ENCODE measurements at regions not wholly inside any gene's neighbourhood (a gene's known extent, or its start where the extent isn't known, plus 50 kb on each side); places are given as distances from the start of the nearest gene placed in this dataset.

- Mint-ChIP-seq H3K36me3 (ENCODE audit: low read depth) (no peaks in the 10 kb centered on the region), H3K9me3 (no peaks in the 10 kb centered on the region), H3K4me3 (no peak overlapping the region), H3K27me3 (ENCODE audit: insufficient read depth) (peaks cover 6% of the 10 kb centered on the region; the same call in 1 of the 2 replicates), H3K4me1 (ENCODE audit: low read depth) (no peaks in the 10 kb centered on the region), H3K27ac (no peak overlapping the region)
- no peak for TF ChIP-seq CTCF (IDR thresholded peaks at IDR 0.05)
- no peak for DNase-seq
Observed at GRCh38 chr2:223437788-223438187, 164.4 kb downstream of the SCG2 start.

- Mint-ChIP-seq H3K27ac (no peak overlapping the region), H3K4me1 (ENCODE audit: low read depth) (no peaks in the 10 kb centered on the region), H3K4me3 (no peak overlapping the region), H3K27me3 (ENCODE audit: insufficient read depth) (peaks cover 6% of the 10 kb centered on the region; the same call in 1 of the 2 replicates), H3K9me3 (no peaks in the 10 kb centered on the region), H3K36me3 (ENCODE audit: low read depth) (no peaks in the 10 kb centered on the region)
- DNase-seq, result no peak
- no peak for TF ChIP-seq CTCF (IDR thresholded peaks at IDR 0.05)
Observed at GRCh38 chr2:223439184-223439583, 163.0 kb downstream of the SCG2 start.

GRCh38 chr2:223439786-223440185 is 162.4 kb downstream of the SCG2 start:
- H3K36me3 Mint-ChIP-seq (ENCODE audit: low read depth), result no peaks in the 10 kb centered on the region
- H3K4me3 Mint-ChIP-seq, result no peak overlapping the region
- TF ChIP-seq CTCF (IDR thresholded peaks at IDR 0.05), result no peak

GRCh38 chr2:223442847-223443246 is 159.3 kb downstream of the SCG2 start:
- peaks cover 6% of the 10 kb centered on the region for H3K27me3 Mint-ChIP-seq (ENCODE audit: insufficient read depth)
- no peaks in the 10 kb centered on the region for H3K9me3 Mint-ChIP-seq
- no peak overlapping the region for H3K4me3 Mint-ChIP-seq
- H3K27ac Mint-ChIP-seq, result no peak overlapping the region
- H3K36me3 Mint-ChIP-seq (ENCODE audit: low read depth), result no peaks in the 10 kb centered on the region
- TF ChIP-seq CTCF (IDR thresholded peaks at IDR 0.05), result no peak
- DNase-seq, result no peak
- H3K4me1 Mint-ChIP-seq (ENCODE audit: low read depth), result no peaks in the 10 kb centered on the region

More at GRCh38 chr2:223439786-223440185, 162.4 kb downstream of the SCG2 start:
- H3K27ac Mint-ChIP-seq, result no peak overlapping the region
- H3K9me3 Mint-ChIP-seq, result no peaks in the 10 kb centered on the region
- no peak for DNase-seq
- no peaks in the 10 kb centered on the region for H3K4me1 Mint-ChIP-seq (ENCODE audit: low read depth)
- H3K27me3 Mint-ChIP-seq (ENCODE audit: insufficient read depth), result peaks cover 6% of the 10 kb centered on the region; the same call in 1 of the 2 replicates

GRCh38 chr2:223450246-223450645 is 151.9 kb downstream of the SCG2 start:
- no peak for DNase-seq
- TF ChIP-seq CTCF (IDR thresholded peaks at IDR 0.05), result no peak
- Mint-ChIP-seq H3K36me3 (ENCODE audit: low read depth) (peaks cover 19% of the 10 kb centered on the region), H3K27me3 (ENCODE audit: insufficient read depth) (no peaks in the 10 kb centered on the region; the same call in 1 of the 2 replicates), H3K9me3 (peaks cover 35% of the 10 kb centered on the region), H3K4me3 (no peak overlapping the region), H3K27ac (no peak overlapping the region), H3K4me1 (ENCODE audit: low read depth) (no peaks in the 10 kb centered on the region)

- Mint-ChIP-seq H3K36me3 (ENCODE audit: low read depth) (peaks cover 7% of the 10 kb centered on the region), H3K27ac (no peak overlapping the region), H3K27me3 (ENCODE audit: insufficient read depth) (peaks cover 2% of the 10 kb centered on the region; the same call in 1 of the 2 replicates), H3K9me3 (peaks cover 13% of the 10 kb centered on the region), H3K4me3 (no peak overlapping the region), H3K4me1 (ENCODE audit: low read depth) (peaks cover 33% of the 10 kb centered on the region)
- DNase-seq, result no peak
- TF ChIP-seq CTCF (IDR thresholded peaks at IDR 0.05), result no peak
Observed at GRCh38 chr2:223457301-223457700, 144.9 kb downstream of the SCG2 start.

Measured in HFFc6 (cell line).